ENCODE measurements at regions not wholly inside any gene's neighbourhood (a gene's known extent, or its start where the extent isn't known, plus 50 kb on each side); places are given as distances from the start of the nearest gene placed in this dataset.

DNA sequence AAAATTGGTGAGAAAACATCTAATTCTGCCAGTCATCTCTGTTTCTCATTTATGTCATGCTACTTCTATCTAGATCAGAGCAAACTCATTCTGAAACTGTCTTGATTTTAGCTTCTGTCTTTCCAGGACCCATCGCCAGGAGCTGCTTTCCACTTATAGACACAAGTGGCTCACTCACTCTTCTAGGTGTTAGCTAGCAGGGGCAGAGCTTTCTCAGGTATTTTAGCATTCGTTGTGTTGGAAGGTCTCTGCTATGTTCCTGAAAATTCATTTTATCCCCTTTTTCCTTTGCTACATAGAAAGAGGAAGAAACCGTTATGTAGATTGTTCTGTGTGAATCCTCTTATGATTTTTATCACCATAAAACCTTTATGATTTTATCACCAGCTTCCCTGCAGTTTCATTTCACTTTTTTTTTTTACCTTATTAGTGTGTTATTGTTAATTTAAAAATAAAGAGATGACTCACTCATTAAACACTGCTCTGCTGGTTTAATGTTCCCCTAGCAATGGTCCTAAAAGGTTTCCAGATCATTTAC is 246.6 kb upstream of the AADAT start:
- TF ChIP-seq, protein P1, sequence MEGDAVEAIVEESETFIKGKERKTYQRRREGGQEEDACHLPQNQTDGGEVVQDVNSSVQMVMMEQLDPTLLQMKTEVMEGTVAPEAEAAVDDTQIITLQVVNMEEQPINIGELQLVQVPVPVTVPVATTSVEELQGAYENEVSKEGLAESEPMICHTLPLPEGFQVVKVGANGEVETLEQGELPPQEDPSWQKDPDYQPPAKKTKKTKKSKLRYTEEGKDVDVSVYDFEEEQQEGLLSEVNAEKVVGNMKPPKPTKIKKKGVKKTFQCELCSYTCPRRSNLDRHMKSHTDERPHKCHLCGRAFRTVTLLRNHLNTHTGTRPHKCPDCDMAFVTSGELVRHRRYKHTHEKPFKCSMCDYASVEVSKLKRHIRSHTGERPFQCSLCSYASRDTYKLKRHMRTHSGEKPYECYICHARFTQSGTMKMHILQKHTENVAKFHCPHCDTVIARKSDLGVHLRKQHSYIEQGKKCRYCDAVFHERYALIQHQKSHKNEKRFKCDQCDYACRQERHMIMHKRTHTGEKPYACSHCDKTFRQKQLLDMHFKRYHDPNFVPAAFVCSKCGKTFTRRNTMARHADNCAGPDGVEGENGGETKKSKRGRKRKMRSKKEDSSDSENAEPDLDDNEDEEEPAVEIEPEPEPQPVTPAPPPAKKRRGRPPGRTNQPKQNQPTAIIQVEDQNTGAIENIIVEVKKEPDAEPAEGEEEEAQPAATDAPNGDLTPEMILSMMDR (IDR thresholded peaks at IDR 0.05) = no peak
- no peak for TF ChIP-seq ZFX (IDR thresholded peaks at IDR 0.05; ENCODE audit: borderline replicate concordance)
- H3K27ac ChIP-seq = no peak overlapping the region

DNA sequence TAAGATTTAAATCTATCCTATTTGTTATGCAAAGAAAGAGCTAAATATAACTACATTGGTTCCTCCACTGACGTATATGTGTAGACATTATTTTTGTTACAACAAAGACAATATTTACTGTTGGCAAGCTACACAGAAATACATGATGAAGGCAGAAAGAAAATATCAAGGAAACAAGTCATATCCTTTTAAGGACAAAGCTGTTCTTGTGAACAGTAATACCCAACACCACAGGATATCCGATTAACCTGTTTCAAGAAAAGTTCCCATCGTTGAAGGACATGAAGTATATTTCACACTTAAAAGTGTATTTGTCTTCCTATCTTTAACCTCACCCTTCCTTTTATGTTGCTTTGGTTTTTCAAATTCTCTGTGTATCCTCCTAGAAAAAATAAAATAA is 235.8 kb upstream of the AADAT start:
- H3K27ac ChIP-seq = no peak overlapping the region
- TF ChIP-seq, protein P1 (IDR thresholded peaks at IDR 0.05) = no peak
- TF ChIP-seq ZFX (IDR thresholded peaks at IDR 0.05; ENCODE audit: borderline replicate concordance) = no peak

DNA sequence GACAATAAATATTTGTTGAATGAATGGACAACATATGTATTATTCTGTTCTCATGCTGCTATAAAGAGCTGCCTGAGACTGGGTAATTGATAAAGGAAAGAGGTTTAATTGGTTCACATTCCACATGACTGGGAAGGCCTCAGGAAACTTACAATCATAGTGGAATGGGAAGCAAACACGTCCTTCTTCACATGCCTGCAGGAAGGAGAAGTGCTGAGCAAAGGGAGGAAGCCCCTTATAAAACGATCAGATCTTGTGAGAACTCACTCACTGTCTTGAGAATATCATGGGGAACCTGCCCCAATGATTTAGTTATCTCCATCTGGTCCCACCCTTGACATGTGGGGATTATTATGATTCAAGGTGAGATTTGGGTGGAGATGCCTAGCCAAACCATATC is 233.9 kb upstream of the AADAT start:
- TF ChIP-seq, protein P1 (IDR thresholded peaks at IDR 0.05) = no peak
- no peak for TF ChIP-seq ZFX (IDR thresholded peaks at IDR 0.05; ENCODE audit: borderline replicate concordance)

DNA sequence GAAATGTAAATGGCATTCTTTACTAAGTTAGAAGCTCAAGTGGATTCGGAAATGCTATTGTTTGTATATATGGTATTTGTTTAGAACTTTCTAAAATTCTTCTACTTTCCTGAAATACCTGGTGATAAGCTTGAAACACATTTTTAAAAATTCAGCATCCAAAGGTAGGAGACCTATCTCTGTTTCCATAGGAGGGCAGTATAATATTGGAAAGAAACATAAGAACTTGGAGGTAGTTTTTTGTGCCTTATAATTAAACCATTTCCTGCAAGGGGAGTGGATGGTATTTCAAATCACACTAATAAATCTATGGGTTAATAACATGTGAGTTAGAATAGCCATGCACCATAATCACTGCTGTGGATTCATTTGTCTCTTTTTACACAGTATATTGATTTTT is 217.4 kb upstream of the AADAT start:
- TF ChIP-seq, protein P1 (IDR thresholded peaks at IDR 0.05) = no peak
- TF ChIP-seq ZFX (IDR thresholded peaks at IDR 0.05; ENCODE audit: borderline replicate concordance) = no peak

More for the DNA sequence above, 233.9 kb upstream of the AADAT start:
- H3K27ac ChIP-seq = no peak overlapping the region

DNA sequence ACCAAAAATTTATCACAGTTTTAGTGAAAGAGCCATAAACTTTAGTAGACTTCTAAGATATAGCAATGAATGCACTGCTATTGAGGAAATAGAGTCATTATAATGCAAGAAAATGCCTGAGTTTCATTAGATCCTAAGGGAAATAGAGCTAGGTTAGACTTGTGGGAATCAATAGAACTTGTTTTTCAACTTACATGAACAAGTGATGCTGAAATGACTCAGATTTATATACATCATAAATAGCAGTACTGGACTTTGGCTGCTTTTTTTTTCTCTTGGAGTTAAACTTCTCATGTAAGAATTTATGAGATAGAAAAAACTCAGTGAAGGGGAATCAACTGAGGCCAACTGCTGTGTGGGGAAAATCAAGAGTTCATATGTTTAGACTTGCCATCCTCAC is 216.5 kb upstream of the AADAT start:
- TF ChIP-seq, protein P1 (IDR thresholded peaks at IDR 0.05) = no peak
- TF ChIP-seq ZFX (IDR thresholded peaks at IDR 0.05; ENCODE audit: borderline replicate concordance) = no peak
- H3K27ac ChIP-seq = no peak overlapping the region

More for the DNA sequence above, 217.4 kb upstream of the AADAT start:
- no peak overlapping the region for H3K27ac ChIP-seq

DNA sequence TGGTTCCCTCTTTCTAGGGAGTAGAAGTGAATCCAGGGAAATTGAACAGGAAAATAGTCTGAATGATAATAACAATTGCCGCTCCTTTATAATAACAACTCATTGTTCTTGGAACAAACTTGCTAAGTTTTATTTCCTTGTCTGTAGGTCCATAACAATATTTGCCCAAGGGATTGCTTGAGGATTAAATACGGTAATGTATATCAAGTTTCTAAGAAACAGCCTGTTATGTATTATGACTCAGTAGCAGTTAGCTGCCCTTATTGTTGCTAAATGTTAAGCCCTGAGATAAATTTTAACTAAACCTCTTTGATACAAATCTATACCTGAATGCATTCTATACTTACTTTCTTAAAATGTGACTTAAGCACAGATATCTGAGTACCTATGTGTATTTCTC is 215.9 kb upstream of the AADAT start:
- no peak overlapping the region for H3K27ac ChIP-seq
- no peak for TF ChIP-seq ZFX (IDR thresholded peaks at IDR 0.05; ENCODE audit: borderline replicate concordance)
- TF ChIP-seq, protein P1 (IDR thresholded peaks at IDR 0.05) = no peak

DNA sequence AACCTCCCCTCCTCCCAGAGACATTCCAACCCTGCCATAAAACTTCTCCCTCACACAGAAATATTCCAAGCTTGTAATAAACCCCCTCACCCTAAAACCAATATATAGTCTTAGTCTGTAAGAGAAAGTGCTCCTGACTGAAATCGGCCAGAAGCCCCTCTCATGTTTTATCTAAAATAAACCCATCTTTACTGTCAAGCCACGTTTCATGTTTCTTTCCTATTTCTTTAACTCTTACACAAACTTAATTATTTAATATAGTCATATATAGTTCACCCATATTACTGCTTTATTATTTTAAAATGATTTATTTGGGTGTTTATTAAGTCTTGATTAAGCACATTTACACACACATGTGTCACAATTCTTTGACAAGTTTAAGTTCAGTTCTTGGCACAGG is 191.3 kb upstream of the AADAT start:
- H3K27ac ChIP-seq = no peak overlapping the region
- TF ChIP-seq, protein P1 (IDR thresholded peaks at IDR 0.05) = no peak
- TF ChIP-seq ZFX (IDR thresholded peaks at IDR 0.05; ENCODE audit: borderline replicate concordance) = no peak
